Stimulated activated CD4-positive, alpha-beta T cell treated with anti-CD3 and anti-CD28 coated beads, Interleukin-4, amount 100 ng/mL, for 1 hour (primary cell): ENCODE measurements at regions not wholly inside any gene's neighbourhood (a gene's known extent, or its start where the extent isn't known, plus 50 kb on each side); places are given as distances from the start of the nearest gene placed in this dataset.
"Not testable (repeated sequence)": the region's sequence is repeated elsewhere in the genome, so short reads cannot be mapped to it uniquely, and the experiment has no call there.

Experiments
- DNase-seq: peaks from one replicate; pipeline ENCODE4 v3.0.0-alpha.2; 2020

- DNase-seq = no peak
These were observed 476.2 kb downstream of the KLF12 start for GRCh38 chr13:73657821-73658540.

GRCh38 chr13:73656863-73657262 lies 477.3 kb downstream of the KLF12 start:
- no peak for DNase-seq

- no peak for DNase-seq
These were observed 480.5 kb downstream of the KLF12 start for GRCh38 chr13:73653688-73654087.

- no peak for DNase-seq
These were observed 486.8 kb downstream of the KLF12 start for GRCh38 chr13:73647417-73647816.

GRCh38 chr13:73640476-73641179 lies 493.6 kb downstream of the KLF12 start:
- DNase-seq = not testable (repeated sequence)

GRCh38 chr13:73635166-73635787 lies 498.9 kb downstream of the KLF12 start:
- no peak for DNase-seq

GRCh38 chr13:73633817-73634460 lies 500.3 kb downstream of the KLF12 start:
- no peak for DNase-seq

- no peak for DNase-seq
These were observed 502.8 kb downstream of the KLF12 start for GRCh38 chr13:73631411-73631810.

GRCh38 chr13:73625562-73626339 lies 508.5 kb downstream of the KLF12 start:
- DNase-seq = no peak

- no peak for DNase-seq
These were observed 510.9 kb downstream of the KLF12 start for GRCh38 chr13:73623281-73623680.

GRCh38 chr13:73622381-73622780 lies 511.8 kb downstream of the KLF12 start:
- no peak for DNase-seq

- DNase-seq = no peak
These were observed 515.8 kb downstream of the KLF12 start for GRCh38 chr13:73618275-73618865.

GRCh38 chr13:73616861-73617260 lies 517.3 kb downstream of the KLF12 start:
- DNase-seq = no peak

- DNase-seq = no peak
These were observed 523.2 kb downstream of the KLF12 start for GRCh38 chr13:73610799-73611592.

- no peak for DNase-seq
These were observed 525.3 kb downstream of the KLF12 start for GRCh38 chr13:73608711-73609485.

GRCh38 chr13:73608157-73608516 lies 526.1 kb downstream of the KLF12 start:
- DNase-seq = no peak

GRCh38 chr13:73607489-73608156 lies 526.6 kb downstream of the KLF12 start:
- DNase-seq = no peak

- DNase-seq = no peak
These were observed 530.6 kb downstream of the KLF12 start for GRCh38 chr13:73603646-73604045.

GRCh38 chr13:73602295-73602694 lies 531.9 kb downstream of the KLF12 start:
- DNase-seq = no peak

GRCh38 chr13:73601708-73602107 lies 532.5 kb downstream of the KLF12 start:
- no peak for DNase-seq
